HG02571 (cell line): ENCODE measurements at regions not wholly inside any gene's neighbourhood (a gene's known extent, or its start where the extent isn't known, plus 50 kb on each side); places are given as distances from the start of the nearest gene placed in this dataset.

Experiments used
- ATAC-seq: cut with Tn5 transposase; IDR thresholded peaks from one replicate; pipeline ENCODE4 v1.9.1; 2021; ENCODE audit warnings: mild to moderate bottlenecking, moderate library complexity; ENCODE audit not compliant: unreplicated experiment

DNA sequence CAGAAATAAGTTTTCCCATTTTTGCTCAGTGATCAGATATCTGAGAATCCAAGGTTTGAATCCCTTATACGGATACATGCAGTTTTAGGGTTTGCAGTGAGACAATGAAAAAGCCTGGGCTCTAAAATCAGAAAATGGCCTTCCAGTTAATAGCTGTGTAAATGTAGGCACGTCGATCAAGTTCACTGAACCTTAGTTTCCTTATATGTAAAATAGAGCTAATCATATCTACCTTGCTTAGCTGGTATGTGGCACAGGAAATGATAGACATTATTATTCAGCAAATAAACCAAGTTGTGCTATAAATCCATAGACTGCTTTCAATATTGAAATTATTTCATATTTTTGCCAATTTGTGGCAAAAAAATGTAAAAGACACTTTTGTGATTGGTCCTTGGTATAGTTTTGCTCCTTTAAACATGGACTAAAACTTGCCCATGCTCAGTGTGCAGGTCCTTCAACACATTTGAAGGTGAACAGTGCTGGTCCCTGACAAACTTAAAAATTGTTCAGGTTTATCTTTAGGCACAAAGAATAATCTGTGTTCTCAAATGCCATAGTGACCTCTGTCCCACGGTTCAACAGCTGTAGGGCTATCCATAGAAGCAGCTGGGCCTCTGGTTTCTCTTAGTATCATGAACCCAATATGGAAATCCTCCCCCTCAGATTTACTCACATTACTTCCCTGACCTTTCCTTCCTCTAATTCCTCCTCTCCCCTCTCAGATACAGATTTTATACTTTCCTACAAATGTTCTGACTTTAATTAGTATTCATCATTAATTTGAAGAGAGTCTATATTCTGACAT lies 51.0 kb downstream of the CCDC54 start:
- ATAC-seq = no peak

DNA sequence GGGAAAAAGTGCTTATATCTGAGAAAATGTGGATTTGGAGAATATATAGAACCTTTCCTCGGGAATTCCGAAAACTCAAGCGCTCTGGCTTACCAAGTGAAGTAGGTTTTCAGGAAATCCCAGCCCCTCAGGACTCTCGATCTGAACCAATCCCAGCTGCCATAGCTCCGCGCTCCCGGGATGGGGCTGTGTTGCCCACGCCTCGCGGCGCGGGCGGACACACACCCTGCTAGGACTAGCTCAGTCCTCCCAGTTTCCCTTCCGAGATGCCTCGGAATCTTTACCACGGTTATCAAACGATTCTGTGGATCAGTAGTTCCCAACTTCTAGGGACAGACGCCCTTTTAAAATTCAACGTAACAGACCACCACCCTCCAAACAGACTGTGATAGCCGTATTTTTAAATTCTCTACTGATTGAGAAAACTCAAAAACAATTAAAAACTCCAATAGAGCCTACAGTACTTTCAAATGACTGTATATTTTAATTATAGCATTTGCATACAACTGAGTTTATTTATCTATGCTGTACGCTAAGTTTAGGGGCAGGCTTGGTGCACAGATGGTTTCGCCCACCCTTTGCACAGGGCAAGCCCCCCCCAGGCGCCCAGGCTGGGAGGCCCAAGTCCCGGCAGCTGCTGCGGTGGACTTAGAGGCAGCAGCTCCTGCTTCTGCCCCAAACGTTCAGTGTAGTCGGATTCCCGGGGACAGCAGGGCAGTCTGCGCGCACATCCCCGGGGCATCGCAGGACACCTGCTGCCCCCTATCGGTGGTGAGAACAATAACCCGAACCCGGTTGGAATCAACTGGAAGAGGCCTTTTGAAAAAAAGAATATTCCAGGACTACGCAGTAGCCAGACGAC lies 52.3 kb downstream of the CCDC54 start:
- peak; percentile 46 for ATAC-seq

DNA sequence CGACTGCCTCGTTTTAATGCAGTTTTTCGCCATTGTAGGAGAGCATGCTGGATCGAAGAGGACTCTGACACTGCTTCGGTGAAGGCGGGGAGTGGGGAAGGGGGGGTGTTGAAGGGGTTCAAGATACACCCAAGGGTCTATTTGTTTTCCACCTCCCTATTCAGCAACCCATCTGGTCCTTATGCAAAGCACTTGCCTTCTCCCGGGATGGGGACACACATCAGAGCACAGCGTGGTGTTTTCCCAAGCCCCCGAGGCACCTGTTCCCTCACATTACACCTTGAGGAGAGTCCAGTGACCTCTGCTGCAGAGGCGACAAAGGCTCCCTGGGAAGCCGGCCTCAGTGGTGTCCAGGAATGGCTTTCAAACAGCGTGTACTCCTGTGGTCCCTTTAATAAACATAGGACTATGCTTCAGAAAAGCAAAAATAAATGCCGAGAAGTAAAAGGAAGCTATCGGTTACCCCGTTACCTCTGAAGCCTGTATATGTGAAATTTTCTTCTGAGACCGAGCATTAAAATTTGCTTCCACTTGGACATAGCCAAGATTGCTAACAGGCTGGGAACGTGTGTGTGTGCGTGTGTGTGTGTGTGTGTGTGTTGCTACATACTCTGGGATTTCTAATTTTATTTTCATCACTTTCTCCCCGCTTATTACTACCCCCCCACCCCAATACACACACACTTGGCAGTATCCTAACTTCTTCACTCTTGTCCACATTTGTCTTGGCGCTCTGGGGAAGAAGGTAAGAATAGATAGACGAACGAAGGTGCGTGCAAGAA lies 53.2 kb downstream of the CCDC54 start:
- ATAC-seq = no peak

DNA sequence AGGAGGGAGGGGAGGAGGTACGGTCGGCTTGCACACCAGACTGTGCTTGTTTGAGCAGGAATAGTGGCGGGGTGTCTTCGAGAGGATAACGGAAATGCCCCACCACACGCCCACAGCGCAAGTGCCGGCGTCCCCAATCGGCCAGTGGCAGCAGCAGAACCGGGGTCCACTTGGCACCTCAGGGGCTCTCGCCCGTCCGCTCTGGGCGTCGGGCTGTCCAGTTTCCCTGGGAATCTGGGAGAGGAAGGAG lies 53.7 kb downstream of the CCDC54 start:
- peak; percentile 17 for ATAC-seq

DNA sequence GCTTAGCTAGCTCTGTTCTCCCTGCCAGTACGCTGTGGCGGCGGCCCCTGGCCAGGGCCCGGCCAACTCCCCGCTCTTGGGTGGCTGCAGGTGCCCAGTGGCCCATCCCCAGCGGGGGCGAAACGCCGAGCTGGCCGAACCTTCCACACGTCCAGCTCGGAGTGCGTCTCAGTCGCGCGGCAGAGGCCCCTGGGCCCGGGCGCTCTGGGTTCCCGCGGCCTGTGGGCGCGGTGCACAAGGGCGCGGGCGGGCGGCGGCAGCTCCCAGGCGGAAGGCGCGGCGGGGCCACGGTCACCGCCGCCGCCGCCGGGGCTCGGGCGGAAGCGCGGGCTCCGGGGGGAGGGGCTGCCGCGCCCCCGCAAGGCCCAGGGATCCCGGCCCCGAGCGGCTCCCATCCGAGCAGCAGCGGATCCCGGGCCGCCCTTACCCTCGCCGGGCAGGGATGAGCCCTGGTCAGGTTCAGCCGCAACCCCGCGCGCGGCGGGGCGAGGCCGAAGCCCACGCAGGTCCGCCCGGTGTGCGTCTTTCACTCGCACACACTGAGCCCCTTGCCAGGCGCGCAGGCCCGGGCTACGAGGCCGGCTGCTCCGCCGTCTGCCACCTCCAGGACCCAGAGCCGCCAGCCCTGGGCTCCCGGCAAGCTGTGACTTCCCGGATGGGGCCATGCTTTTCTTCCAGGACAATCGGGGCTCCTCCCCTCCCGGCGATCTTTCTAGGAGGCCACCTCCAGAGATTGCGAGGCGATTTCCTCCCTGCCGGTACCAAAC lies 54.2 kb downstream of the CCDC54 start:
- ATAC-seq = peak; percentile 65

DNA sequence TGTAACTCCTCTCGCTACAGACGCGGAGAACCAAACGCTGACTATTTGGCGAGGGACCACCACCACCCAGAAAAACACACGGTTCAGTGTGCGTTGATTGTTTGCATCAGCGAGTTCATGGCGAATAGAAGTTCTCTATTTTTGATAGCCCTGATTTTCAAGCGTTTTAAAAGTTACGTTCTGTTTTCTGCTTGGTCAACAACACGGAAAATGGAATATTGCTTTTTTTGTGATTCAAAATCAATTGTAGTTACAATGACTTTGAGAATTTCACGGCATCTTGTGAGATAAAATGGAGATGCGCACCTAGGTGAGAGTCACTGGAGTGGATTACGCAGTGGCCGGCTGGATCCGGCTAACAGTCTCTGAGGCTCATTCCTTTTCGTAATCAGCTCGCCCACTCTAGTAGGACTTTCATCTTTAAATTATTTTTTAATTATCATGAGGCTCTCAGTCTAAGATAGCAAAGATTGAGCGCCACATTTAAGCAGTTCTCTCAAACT lies 54.8 kb downstream of the CCDC54 start:
- no peak for ATAC-seq

DNA sequence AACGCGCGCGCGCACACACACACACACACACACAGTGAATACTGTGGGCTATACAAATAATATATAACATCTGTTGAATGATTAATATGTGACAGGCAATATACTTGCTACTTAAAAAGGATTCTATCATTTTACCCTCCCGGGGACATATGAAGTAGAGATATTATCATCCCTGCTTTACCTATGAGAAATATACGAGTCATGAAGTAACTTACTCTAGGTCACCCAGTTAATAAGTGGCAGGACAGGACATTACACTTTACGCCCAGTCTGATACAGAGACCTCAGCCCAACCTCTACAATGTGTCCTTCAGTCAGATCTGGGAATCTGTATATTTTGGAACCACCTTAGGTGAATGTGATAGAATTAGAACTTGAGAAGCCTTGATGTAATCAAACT lies 55.4 kb downstream of the CCDC54 start:
- no peak for ATAC-seq

DNA sequence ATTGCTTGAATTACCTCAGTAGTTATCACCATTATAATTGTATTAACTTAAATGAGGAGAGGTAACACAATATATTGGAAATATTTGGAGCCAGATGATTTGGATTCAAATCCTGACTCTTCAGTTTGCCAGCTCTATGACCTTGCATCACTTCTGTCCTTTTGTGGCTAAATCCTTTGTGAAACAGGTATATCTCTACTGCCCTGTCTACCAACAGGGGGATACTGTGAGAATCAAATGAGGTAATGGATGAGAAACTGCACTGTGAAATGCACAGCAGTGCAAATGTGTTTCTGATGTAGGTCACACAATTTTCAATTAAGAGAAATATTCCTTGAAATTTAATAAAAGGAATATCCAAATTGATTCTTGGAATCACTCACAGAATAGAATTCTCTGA lies 58.8 kb downstream of the CCDC54 start:
- ATAC-seq = no peak

DNA sequence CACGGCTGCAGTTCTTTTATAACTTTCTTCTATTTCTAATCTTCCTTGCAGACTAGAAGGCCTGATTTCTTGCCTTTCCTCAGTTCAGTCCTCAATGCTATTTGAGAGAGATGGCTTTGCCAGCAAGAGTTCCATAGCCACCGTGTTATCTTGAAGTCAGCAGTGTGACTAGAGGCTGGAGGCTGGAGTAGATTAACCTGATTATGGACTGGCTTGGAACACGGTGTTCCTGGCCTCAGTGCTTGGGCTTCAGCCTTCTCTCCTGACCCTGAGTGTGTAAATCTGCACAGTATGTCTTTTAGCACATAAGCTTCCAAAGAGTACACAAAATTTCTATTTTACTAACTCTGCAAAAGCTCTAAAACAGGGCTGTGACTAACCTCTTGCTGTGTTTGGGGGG lies 61.4 kb downstream of the CCDC54 start:
- ATAC-seq = no peak

DNA sequence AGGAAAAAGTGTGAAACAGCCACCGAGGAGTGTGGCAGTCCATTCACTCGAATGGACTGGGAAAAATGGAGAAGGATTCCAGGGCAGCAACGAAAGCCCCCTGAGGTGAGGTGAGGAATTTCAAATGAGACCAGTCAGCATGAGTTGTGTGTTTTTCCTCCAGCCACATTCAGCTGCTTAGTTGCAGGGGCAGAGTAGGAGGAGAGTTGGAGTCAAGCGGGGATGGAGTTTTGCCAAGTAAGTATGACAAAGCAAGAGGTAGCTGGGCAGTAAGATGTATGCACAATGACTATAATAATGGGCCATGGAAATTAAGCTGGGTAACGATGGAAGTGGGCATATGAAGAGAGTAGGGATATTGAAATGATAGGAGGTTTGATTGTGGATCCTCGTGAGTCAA lies 64.4 kb downstream of the CCDC54 start:
- no peak for ATAC-seq

DNA sequence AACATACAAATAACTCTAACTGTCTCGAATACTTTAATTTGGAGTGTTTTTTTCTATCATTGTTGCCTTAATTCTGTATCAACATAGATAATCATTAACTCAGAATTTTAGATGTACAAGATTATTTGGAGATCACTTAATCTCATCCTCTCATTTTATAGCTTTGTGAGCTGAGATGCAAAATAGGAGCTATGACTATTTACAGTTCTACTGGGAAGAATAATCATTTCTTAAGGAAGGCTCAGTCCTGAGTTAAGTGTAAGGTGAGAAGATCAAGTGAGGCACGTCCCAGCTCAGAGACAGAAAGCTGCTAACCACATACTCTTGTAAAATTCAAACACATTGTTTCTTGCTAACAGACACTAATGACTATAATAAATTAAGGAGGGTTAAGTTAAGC lies 66.2 kb downstream of the CCDC54 start:
- ATAC-seq = no peak

DNA sequence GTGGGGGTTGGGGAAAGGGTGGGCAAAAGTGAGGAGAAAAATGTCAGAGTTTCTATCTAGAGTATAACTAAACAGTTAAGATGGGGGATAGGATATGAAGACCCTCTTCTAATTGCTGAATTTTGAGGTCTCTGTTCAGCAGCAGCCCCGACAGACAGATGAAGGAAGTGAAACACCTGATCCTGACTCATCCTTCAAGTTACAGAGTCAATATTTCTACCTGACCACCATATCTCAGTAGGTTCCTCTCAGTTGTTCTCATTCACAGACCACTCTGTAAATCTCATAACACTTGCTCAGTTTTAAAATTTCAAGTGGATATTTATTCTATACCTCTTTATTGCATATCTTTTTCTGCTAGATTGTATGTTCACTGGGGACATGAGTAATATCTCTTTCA lies 69.5 kb downstream of the CCDC54 start:
- no peak for ATAC-seq

DNA sequence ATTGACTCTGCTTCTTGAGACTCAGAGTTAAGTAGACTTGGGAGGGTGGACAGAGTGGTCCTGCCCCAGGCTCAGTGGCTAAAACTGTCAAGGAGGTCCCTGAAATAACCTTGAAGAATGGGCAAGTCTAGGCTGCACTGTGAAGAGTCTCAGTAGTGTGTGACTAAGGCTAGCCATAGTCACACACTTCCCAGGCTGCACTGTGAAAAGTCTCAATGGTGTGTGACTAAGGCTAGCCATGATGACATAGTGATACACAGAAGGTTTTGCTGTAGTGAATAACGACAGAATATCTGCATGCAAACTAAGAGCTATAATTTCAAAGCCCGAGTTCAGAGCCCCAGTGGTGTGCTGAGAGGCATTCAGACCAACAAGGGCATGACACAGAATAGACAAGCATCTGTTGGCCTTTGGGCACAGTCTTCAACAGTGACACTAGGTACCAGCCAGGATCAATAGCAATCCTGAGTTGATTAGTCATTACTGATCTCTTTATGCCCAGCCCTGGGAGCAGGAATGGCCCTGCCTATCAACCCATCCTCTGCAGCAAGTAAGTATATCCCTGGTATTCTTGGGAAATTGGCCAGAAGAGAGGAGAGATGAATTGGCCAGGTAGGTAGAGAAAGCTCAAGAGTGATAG lies 72.4 kb upstream of the BBX start:
- ATAC-seq = no peak

DNA sequence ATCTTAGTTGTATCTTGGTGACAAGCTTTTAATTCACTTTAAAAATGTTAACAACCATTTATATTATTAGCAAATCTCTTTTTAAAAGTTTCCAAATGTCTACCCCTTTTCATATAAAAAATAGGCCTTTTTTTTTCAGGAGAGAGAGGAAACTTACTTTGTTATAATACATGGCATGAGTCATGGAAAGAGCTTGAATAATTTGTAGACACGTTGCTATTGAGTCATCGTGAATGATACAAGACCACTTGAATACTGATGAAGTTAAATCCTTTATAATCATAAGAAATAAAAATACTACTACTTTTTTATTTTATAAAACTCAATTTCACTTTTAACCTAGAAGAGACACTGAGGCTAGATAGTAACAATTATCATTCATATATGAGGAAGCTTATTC lies 70.3 kb upstream of the BBX start:
- ATAC-seq = no peak

DNA sequence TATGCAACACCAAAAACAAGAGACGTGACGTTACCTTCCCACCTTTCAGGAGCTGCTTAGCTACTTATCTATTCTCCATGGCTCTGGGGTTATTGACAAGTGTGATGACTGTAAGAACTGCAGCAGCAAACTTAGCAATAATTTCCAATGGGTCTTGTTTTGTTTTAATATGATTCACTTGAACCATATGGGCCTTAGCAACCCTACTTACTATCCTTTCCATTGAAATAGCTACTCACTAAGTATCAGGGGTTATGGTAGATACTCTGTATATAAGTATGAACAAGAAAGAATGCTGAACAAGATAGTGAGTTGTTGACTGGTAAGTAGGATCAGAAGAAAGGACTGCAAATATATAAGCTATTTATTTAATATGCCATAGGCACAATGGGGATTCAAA lies 69.3 kb upstream of the BBX start:
- no peak for ATAC-seq

DNA sequence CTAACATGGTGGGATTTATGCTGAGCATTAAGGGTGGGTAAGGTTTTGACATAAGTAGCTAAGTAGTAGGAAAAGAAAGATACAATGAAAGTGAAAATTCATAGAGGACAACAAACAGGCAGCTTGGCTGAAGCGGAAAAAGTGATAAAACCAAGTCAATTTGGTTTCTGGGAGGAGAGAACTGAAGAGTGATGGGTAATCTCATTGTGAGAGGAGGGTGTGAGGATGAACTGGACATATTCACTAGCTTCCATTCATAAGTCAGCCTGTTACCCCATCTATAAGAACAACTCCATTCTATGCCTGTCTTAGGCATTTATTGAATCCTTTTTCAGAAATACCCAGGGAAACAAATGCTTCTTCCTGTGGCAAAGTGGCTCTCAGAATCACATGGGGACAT lies 67.1 kb upstream of the BBX start:
- no peak for ATAC-seq

DNA sequence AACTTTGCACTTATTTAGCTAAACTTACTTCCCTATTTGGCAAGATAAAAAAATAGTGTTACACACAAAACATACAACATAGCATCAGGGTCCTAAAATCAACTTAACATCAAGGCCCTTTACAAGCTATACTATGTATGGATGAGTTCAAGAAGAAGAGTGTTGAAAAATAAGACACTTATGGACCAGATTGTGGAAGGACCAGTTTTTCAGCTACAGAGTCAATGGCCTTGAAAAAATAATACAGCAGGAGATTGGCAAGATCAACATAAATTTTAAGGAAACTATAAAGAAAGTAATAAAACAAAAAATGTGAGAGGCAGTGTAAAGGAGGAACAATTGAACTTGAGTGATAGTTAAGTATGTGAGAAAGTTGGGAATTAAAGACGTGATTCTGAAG lies 66.3 kb upstream of the BBX start:
- ATAC-seq = no peak

DNA sequence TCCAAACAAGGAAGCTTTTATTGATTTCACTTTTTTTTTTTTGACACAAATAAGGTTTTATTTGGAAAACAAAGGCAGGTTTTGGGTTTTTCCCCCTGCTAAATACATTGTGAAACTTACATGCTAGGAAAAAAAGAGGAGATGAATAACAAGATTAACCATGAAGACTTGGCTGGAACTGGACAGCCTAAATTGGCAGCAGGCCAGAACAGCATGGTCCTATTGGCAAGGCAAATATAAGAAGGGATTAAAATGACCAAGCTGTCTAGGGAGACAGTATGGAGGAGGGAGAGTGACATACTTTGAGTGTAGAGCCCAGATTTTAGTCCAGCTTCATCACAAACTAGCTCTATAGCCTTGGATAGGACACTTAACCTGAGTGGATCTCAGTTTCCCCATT lies 63.9 kb upstream of the BBX start:
- no peak for ATAC-seq

DNA sequence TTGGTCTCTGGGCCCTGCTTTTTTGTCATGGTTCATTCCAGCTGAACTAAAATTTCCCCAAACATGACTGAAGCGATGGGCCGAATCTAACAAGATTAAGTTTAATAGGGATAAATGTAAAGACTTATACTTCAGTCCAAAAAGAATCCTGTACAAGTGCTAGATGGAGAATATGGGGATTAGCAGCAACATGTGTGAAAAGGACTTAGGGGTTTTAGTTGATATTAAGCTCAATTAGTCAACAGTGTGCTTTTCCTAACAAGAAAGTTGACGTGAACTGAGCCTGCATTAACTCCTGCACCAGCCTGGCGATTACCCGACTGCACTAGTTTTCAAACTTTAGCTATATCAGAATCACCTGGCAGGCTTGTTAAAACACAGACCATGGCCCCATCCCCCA lies 61.0 kb upstream of the BBX start:
- ATAC-seq = no peak

DNA sequence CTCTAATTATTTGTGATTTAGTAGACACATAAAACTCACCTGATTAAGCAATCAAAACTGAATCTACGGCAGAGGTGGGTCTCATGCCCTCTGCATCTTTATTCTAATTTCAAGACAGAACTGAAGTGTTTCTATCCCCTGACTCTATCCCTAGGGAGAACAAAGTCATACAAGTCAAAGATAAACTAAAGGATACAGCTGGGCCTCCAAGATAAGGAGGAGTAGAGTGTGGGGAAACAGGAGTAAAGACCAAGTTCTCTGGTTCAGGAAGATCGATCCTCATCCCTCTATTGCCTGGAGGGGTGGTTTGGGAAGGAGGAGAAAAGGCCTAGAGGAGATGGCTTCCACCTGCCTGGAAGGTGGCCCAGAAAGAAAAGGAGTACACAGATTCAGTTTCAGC lies 58.7 kb upstream of the BBX start:
- no peak for ATAC-seq
